ENCODE measurements at regions not wholly inside any gene's neighbourhood (a gene's known extent, or its start where the extent isn't known, plus 50 kb on each side); places are given as distances from the start of the nearest gene placed in this dataset.

DNA sequence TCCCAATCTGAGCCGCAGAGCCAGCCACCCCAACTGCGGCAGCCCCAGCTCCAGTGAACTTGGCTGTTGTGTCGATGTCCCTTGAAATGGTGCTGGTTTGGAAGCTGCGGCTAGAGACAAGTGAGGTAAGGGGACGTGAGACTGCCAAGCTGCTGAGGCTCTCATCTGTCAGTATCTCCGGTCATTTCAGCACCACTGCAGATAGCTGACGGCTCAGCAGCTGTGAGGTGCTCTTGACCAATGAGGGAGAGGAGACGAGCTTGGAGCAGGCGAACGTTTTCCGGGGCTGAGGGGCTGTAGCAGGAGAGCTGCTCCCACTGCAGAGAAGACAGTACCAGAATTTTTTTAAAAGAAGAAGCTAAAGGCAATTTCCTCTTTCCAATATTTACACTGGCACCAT lies 175.5 kb upstream of the CASK start:
- no peak overlapping the region for H2AFZ ChIP-seq (ENCODE audit: low read length)
- H3K4me2 ChIP-seq (ENCODE audit: low read length): no peak overlapping the region
- no peaks in the 10 kb centered on the region for H3K9me2 ChIP-seq (ENCODE audit: low read depth, low read length)
- H3K9me3 ChIP-seq (ENCODE audit: low read length): no peaks in the 10 kb centered on the region
- TF ChIP-seq, protein P1, sequence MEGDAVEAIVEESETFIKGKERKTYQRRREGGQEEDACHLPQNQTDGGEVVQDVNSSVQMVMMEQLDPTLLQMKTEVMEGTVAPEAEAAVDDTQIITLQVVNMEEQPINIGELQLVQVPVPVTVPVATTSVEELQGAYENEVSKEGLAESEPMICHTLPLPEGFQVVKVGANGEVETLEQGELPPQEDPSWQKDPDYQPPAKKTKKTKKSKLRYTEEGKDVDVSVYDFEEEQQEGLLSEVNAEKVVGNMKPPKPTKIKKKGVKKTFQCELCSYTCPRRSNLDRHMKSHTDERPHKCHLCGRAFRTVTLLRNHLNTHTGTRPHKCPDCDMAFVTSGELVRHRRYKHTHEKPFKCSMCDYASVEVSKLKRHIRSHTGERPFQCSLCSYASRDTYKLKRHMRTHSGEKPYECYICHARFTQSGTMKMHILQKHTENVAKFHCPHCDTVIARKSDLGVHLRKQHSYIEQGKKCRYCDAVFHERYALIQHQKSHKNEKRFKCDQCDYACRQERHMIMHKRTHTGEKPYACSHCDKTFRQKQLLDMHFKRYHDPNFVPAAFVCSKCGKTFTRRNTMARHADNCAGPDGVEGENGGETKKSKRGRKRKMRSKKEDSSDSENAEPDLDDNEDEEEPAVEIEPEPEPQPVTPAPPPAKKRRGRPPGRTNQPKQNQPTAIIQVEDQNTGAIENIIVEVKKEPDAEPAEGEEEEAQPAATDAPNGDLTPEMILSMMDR (IDR thresholded peaks at IDR 0.05; ENCODE audit: low read length): no peak
- no peak for TF ChIP-seq EZH2 (IDR thresholded peaks at IDR 0.05; ENCODE audit: borderline replicate concordance, low read length)
- H4K20me1 ChIP-seq (ENCODE audit: insufficient read depth, low read length): no peaks in the 10 kb centered on the region
- no peaks in the 10 kb centered on the region for H3K36me3 ChIP-seq (ENCODE audit: insufficient read depth, low read length)
- no peaks in the 10 kb centered on the region for H3K27me3 ChIP-seq (ENCODE audit: insufficient read depth, low read length)
- H3K9ac ChIP-seq (ENCODE audit: low read length): no peak overlapping the region
- H3K27ac ChIP-seq (ENCODE audit: low read depth, low read length, poor library complexity, severe bottlenecking): no peak overlapping the region
- H3K79me2 ChIP-seq (ENCODE audit: insufficient read depth, low read length): no peaks in the 10 kb centered on the region
- H3F3A ChIP-seq (ENCODE audit: insufficient read depth, low read length): no peaks in the 10 kb centered on the region
- no peak overlapping the region for H3K4me3 ChIP-seq (ENCODE audit: low read depth, low read length, poor library complexity, severe bottlenecking)
- H3K4me1 ChIP-seq (ENCODE audit: insufficient read depth, low read length, severe bottlenecking): peaks cover 13% of the 10 kb centered on the region

DNA sequence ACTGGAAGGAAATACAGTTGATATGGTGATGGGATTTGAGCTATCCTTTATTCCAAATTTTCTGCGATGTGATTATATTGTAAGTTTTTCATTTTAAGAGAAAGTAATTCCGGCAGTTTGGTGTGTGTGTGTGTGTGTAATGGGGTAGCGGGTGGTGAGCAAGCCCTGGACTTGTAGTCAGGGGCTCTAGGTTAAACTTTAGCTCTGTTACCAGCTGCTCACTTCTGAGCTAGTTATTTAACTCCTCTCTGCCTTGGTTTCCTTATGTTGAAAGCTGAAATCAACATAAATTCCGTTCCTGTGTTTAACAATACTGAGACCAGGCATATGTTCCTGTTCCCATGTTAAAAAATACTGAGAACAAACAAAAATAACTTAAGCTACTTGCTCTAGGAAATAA lies 174.1 kb upstream of the CASK start:
- Histone ChIP-seq H3K27me3 (ENCODE audit: insufficient read depth, low read length) (no peaks in the 10 kb centered on the region), H3K9me3 (ENCODE audit: low read length) (no peaks in the 10 kb centered on the region), H3K36me3 (ENCODE audit: insufficient read depth, low read length) (no peaks in the 10 kb centered on the region), H3K79me2 (ENCODE audit: insufficient read depth, low read length) (no peaks in the 10 kb centered on the region), H2AFZ (ENCODE audit: low read length) (no peak overlapping the region), H3F3A (ENCODE audit: insufficient read depth, low read length) (no peaks in the 10 kb centered on the region), H3K9me2 (ENCODE audit: low read depth, low read length) (no peaks in the 10 kb centered on the region), H3K4me3 (ENCODE audit: low read depth, low read length, poor library complexity, severe bottlenecking) (no peak overlapping the region), H4K20me1 (ENCODE audit: insufficient read depth, low read length) (no peaks in the 10 kb centered on the region), H3K9ac (ENCODE audit: low read length) (no peak overlapping the region), H3K4me1 (ENCODE audit: insufficient read depth, low read length, severe bottlenecking) (peaks cover 21% of the 10 kb centered on the region), H3K4me2 (ENCODE audit: low read length) (no peak overlapping the region), H3K27ac (ENCODE audit: low read depth, low read length, poor library complexity, severe bottlenecking) (no peak overlapping the region)
- TF ChIP-seq, protein P1 (IDR thresholded peaks at IDR 0.05; ENCODE audit: low read length): no peak
- no peak for TF ChIP-seq EZH2 (IDR thresholded peaks at IDR 0.05; ENCODE audit: borderline replicate concordance, low read length)

DNA sequence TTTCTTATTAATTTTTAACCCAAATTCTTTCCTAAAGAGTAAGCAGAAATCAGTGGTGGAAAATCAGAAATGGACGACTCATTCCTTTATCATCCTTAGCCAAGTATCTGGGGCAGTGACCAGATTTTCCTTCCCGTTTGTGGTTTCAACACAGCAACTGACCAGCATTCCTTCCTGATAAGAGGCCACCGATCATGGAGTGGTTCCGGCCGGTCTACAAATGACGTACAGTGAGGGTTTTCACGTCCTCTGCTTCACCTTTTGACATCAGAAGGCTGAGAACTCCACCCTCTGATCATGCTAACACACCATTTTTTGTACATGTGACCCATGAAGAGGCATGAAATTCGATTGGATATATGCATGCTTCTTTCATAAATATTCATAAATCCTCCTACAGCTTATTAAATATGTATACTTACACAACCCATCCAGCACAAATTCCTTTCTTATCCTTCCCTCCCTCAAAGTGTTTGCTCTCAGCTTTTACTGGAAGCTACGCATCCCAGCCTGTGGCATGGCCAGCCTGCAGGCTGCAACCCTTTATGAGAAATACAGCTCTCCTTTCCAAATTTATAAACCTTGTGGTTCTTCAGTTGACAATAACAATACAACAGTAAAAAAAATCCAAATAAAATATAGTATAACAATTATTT lies 173.0 kb upstream of the CASK start:
- Histone ChIP-seq H3F3A (ENCODE audit: insufficient read depth, low read length) (no peaks in the 10 kb centered on the region), H3K9me3 (ENCODE audit: low read length) (no peaks in the 10 kb centered on the region), H4K20me1 (ENCODE audit: insufficient read depth, low read length) (no peaks in the 10 kb centered on the region), H3K9me2 (ENCODE audit: low read depth, low read length) (no peaks in the 10 kb centered on the region), H3K79me2 (ENCODE audit: insufficient read depth, low read length) (no peaks in the 10 kb centered on the region), H3K9ac (ENCODE audit: low read length) (no peak overlapping the region), H3K4me2 (ENCODE audit: low read length) (no peak overlapping the region), H3K4me3 (ENCODE audit: low read depth, low read length, poor library complexity, severe bottlenecking) (no peak overlapping the region), H3K27ac (ENCODE audit: low read depth, low read length, poor library complexity, severe bottlenecking) (no peak overlapping the region), H2AFZ (ENCODE audit: low read length) (no peak overlapping the region), H3K27me3 (ENCODE audit: insufficient read depth, low read length) (no peaks in the 10 kb centered on the region), H3K4me1 (ENCODE audit: insufficient read depth, low read length, severe bottlenecking) (peaks cover 21% of the 10 kb centered on the region), H3K36me3 (ENCODE audit: insufficient read depth, low read length) (no peaks in the 10 kb centered on the region)
- no peak for TF ChIP-seq EZH2 (IDR thresholded peaks at IDR 0.05; ENCODE audit: borderline replicate concordance, low read length)
- TF ChIP-seq, protein P1 (IDR thresholded peaks at IDR 0.05; ENCODE audit: low read length): no peak

Data from OCI-LY1 (cell line).